ENCODE measurements at regions not wholly inside any gene's neighbourhood (a gene's known extent, or its start where the extent isn't known, plus 50 kb on each side); places are given as distances from the start of the nearest gene placed in this dataset.

DNA sequence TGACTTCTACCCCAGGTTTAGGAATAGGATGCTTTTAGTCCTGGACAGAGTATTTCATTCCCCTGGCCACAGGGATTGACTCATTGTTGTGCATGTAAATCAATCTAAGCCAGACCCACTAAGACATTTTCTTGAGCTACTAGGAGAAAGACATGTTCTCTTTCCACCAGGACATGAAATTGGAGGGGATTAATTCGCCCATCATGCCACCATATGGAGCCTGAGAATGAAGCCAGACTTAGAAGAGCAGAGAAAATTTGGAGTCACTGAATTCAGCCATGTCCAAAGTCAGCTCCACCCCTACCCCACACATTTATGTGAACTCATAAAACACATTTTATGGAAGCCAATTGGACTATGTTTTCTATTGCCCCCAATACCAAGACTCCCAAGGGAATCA lies 322.5 kb downstream of the NFIB start:
- Histone ChIP-seq H3K4me2 (no peak overlapping the region), H3K79me2 (ENCODE audit: low read depth) (no peaks in the 10 kb centered on the region), H3K36me3 (no peaks in the 10 kb centered on the region), H4K20me1 (ENCODE audit: low read depth) (no peaks in the 10 kb centered on the region), H2AFZ (replicated peaks) (no peak overlapping the region), H3K4me1 (peaks cover 8% of the 10 kb centered on the region), H3K27ac (no peak overlapping the region), H3K4me3 (no peak overlapping the region), H3F3A (ENCODE audit: low read depth) (no peaks in the 10 kb centered on the region), H3K27me3 (no peaks in the 10 kb centered on the region), H3K9me3 (ENCODE audit: low read depth) (no peaks in the 10 kb centered on the region), H3K9ac (no peak overlapping the region)
- Mint-ChIP-seq H3K27ac (no peak overlapping the region), H3K36me3 (no peaks in the 10 kb centered on the region), H3K27me3 (ENCODE audit: insufficient read depth, low read depth) (peaks cover 3% of the 10 kb centered on the region), H3K9me3 (peaks cover 23% of the 10 kb centered on the region), H3K4me3 (no peak overlapping the region), H3K4me1 (peaks cover 18% of the 10 kb centered on the region)
- DNase-seq (ENCODE audit: low spot score), result no peak
- no peak for TF ChIP-seq EZH2phosphoT487 (IDR thresholded peaks at IDR 0.05)
- TF ChIP-seq CTCF (IDR thresholded peaks at IDR 0.05), result no peak
- no peak for TF ChIP-seq EZH2 (IDR thresholded peaks at IDR 0.05)

GRCh38 chr9:13990994-13991393 lies 322.9 kb downstream of the NFIB start:
- H3K27me3 Mint-ChIP-seq (ENCODE audit: insufficient read depth, low read depth), result peaks cover 6% of the 10 kb centered on the region
- H3K9me3 Mint-ChIP-seq, result peaks cover 23% of the 10 kb centered on the region
- Histone ChIP-seq H3K36me3 (no peaks in the 10 kb centered on the region), H4K20me1 (ENCODE audit: low read depth) (no peaks in the 10 kb centered on the region), H3K79me2 (ENCODE audit: low read depth) (no peaks in the 10 kb centered on the region), H3K9me3 (ENCODE audit: low read depth) (no peaks in the 10 kb centered on the region), H3F3A (ENCODE audit: low read depth) (no peaks in the 10 kb centered on the region), H3K9ac (no peak overlapping the region), H2AFZ (replicated peaks) (no peak overlapping the region), H3K4me1 (peaks cover 8% of the 10 kb centered on the region), H3K4me2 (no peak overlapping the region), H3K4me3 (no peak overlapping the region), H3K27me3 (no peaks in the 10 kb centered on the region), H3K27ac (no peak overlapping the region)
- DNase-seq (ENCODE audit: low spot score), result no peak
- no peak overlapping the region for H3K4me3 Mint-ChIP-seq
- TF ChIP-seq EZH2phosphoT487 (IDR thresholded peaks at IDR 0.05) (no peak), EZH2 (IDR thresholded peaks at IDR 0.05) (no peak), CTCF (IDR thresholded peaks at IDR 0.05) (no peak)
- no peaks in the 10 kb centered on the region for H3K36me3 Mint-ChIP-seq
- H3K4me1 Mint-ChIP-seq, result peaks cover 18% of the 10 kb centered on the region
- H3K27ac Mint-ChIP-seq, result no peak overlapping the region

DNA sequence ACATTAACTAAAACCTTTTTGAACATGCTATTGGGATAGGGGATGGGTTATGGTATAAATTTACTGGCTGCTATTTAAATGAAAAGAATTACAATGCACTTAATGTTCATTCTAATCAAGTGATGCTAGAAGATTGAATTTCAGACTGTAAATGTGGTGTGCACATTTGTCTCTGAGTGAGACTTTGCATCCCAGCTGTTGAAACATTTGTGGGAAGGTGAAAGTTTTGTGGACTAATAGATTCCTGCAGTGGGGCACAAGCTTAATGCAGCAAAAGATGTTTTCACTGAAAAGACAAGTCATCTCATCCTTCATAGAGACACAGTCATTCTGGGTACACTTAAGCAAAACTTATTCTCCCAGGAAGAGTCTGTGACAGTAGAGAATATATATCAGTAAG lies 323.6 kb downstream of the NFIB start:
- Mint-ChIP-seq H3K27me3 (ENCODE audit: insufficient read depth, low read depth) (peaks cover 7% of the 10 kb centered on the region), H3K4me3 (no peak overlapping the region), H3K27ac (no peak overlapping the region), H3K36me3 (no peaks in the 10 kb centered on the region), H3K9me3 (peaks cover 18% of the 10 kb centered on the region), H3K4me1 (peaks cover 18% of the 10 kb centered on the region)
- Histone ChIP-seq H3K79me2 (ENCODE audit: low read depth) (no peaks in the 10 kb centered on the region), H3K36me3 (no peaks in the 10 kb centered on the region), H3K4me1 (peaks cover 8% of the 10 kb centered on the region), H4K20me1 (ENCODE audit: low read depth) (no peaks in the 10 kb centered on the region), H2AFZ (replicated peaks) (no peak overlapping the region), H3K27ac (no peak overlapping the region), H3K9ac (no peak overlapping the region), H3K4me3 (no peak overlapping the region), H3F3A (ENCODE audit: low read depth) (no peaks in the 10 kb centered on the region), H3K9me3 (ENCODE audit: low read depth) (no peaks in the 10 kb centered on the region), H3K4me2 (no peak overlapping the region), H3K27me3 (no peaks in the 10 kb centered on the region)
- TF ChIP-seq EZH2 (IDR thresholded peaks at IDR 0.05) (no peak), EZH2phosphoT487 (IDR thresholded peaks at IDR 0.05) (no peak), CTCF (IDR thresholded peaks at IDR 0.05) (no peak)
- DNase-seq (ENCODE audit: low spot score), result no peak
